SK-N-SH (cell line): ENCODE measurements at regions not wholly inside any gene's neighbourhood (a gene's known extent, or its start where the extent isn't known, plus 50 kb on each side); places are given as distances from the start of the nearest gene placed in this dataset.

Experiments
- CTCF ChIA-PET: fragments of 300-600, 350-600 bp; formaldehyde crosslinking; extraction: SDS; loops from one replicate; lab custom pipeline; 2021; lab: Yijun Ruan, JAX
- POLR2A ChIA-PET: fragments of 350-600 bp; sonication (Branson Sonifier 250); formaldehyde crosslinking; extraction: SDS; loops from one replicate; lab custom pipeline; 2020; ENCODE audit warnings: antibody characterized with exemption, inconsistent platforms; lab: Yijun Ruan, JAX
- DNase-seq: peaks from one replicate; pipeline ENCODE4 v3.0.0; 2012
- H2AFZ ChIP-seq: fragments of 200-600 bp; sonication (generic); 2 replicates; pipeline ENCODE4 v1.8.1; 2016; ENCODE audit warnings: antibody characterized with exemption, mild to moderate bottlenecking, low read depth
- H3F3A ChIP-seq: fragments of 200-600 bp; sonication (generic); replicated peaks from 2 replicates; pipeline ENCODE3; 2016; ENCODE audit warnings: antibody characterized with exemption, mild to moderate bottlenecking; ENCODE audit not compliant: insufficient read depth
- H3K27ac ChIP-seq, 2 experiments: fragments of 200-500 bp in 1 of 2; fragments of 200-600 bp in 1 of 2; sonication (Bioruptor generic) in 1 of 2; sonication (generic), shearing (Covaris generic) in 1 of 2; 2 replicates each; pipeline versions ENCODE4 v1.5.1 to v1.6.1; 2014 to 2016; ENCODE audit warnings: low read depth in 2 of 2, inconsistent platforms in 1 of 2, low read length in 1 of 2, mild to moderate bottlenecking in 1 of 2, mixed read lengths in 1 of 2
- H3K27me3 ChIP-seq: fragments of 200-600 bp; sonication (generic), shearing (Covaris generic); 2 replicates; pipeline ENCODE4 v1.6.1; 2016; ENCODE audit warnings: mixed run types; ENCODE audit not compliant: insufficient read depth
- H3K36me3 ChIP-seq, 2 experiments: fragments of 200-500 bp in 1 of 2; fragments of 200-600 bp in 1 of 2; sonication (Bioruptor generic) in 1 of 2; sonication (generic) in 1 of 2; replicated peaks in 1 of 2; 2 replicates each; pipeline versions ENCODE3 to v1.5.1; 2014 to 2016; ENCODE audit warnings: low read length in 1 of 2, mild to moderate bottlenecking in 1 of 2; ENCODE audit not compliant: insufficient read depth in 2 of 2, control insufficient read depth in 1 of 2
- H3K4me1 ChIP-seq, 2 experiments: fragments of 200-500 bp in 1 of 2; fragments of 200-600 bp in 1 of 2; sonication (Bioruptor generic) in 1 of 2; sonication (generic), shearing (Covaris generic) in 1 of 2; 2 replicates each; pipeline versions ENCODE4 v1.5.1 to v1.6.1; 2014 to 2016; ENCODE audit warnings: low read depth in 1 of 2, low read length in 1 of 2, mixed run types in 1 of 2; ENCODE audit not compliant: insufficient read depth in 2 of 2, control insufficient read depth in 1 of 2
- H3K4me2 ChIP-seq: fragments of 200-600 bp; sonication (generic), shearing (Covaris generic); 2 replicates; pipeline ENCODE4 v1.6.1; 2017; ENCODE audit warnings: mixed run types
- H3K4me3 ChIP-seq, 2 experiments: fragments of 200-500 bp in 1 of 2; fragments of 200-600 bp in 1 of 2; sonication (Bioruptor generic) in 1 of 2; sonication (generic), shearing (Covaris generic) in 1 of 2; 2 replicates each; pipeline versions ENCODE4 v1.5.1 to v1.8.1; 2014 to 2016; ENCODE audit warnings: low read depth in 2 of 2, inconsistent platforms in 1 of 2, low read length in 1 of 2, mild to moderate bottlenecking in 1 of 2, mixed read lengths in 1 of 2, moderate library complexity in 1 of 2
- H3K79me2 ChIP-seq: fragments of 200-600 bp; sonication (generic); 2 replicates; pipeline ENCODE4 v1.8.1; 2017; ENCODE audit warnings: mild to moderate bottlenecking; ENCODE audit not compliant: insufficient read depth
- H3K9ac ChIP-seq: fragments of 200-600 bp; sonication (generic); 2 replicates; pipeline ENCODE4 v1.6.1; 2017; ENCODE audit warnings: mixed run types
- H3K9me2 ChIP-seq: fragments of 200-600 bp; sonication (generic); 2 replicates; pipeline ENCODE4 v1.6.1; 2017; ENCODE audit warnings: mixed run types
- H3K9me3 ChIP-seq: fragments of 200-600 bp; sonication (generic); 2 replicates; pipeline ENCODE4 v1.6.1; 2017; ENCODE audit warnings: mixed run types, mild to moderate bottlenecking, moderate library complexity
- H4K20me1 ChIP-seq: fragments of 200-600 bp; sonication (generic); 2 replicates; pipeline ENCODE4 v1.6.1; 2017; ENCODE audit warnings: mild to moderate bottlenecking, mixed run types; ENCODE audit not compliant: insufficient read depth
- CHD2 ChIP-seq: fragments of 150-350 bp; IDR thresholded peaks from 2 replicates; pipeline ENCODE4 v1.6.1; 2018; ENCODE audit warnings: low read length; ENCODE audit not compliant: partially characterized antibody
- EP300 ChIP-seq, 2 experiments: IDR thresholded peaks; 2 replicates each; pipeline versions ENCODE4 v1.4.0 to v1.6.1; 2012; ENCODE audit warnings: borderline replicate concordance in 1 of 2, low read depth in 1 of 2, low read length in 1 of 2
- EZH2phosphoT487 ChIP-seq: fragments of 200-600 bp; sonication (generic); IDR thresholded peaks from 2 replicates; pipeline ENCODE4 v1.6.1; 2017; ENCODE audit warnings: low read depth, mixed run types, mild to moderate bottlenecking, antibody characterized with exemption, moderate library complexity, borderline replicate concordance
- FOSL2 ChIP-seq: IDR thresholded peaks from 2 replicates; pipeline ENCODE4 v1.4.0; 2012; ENCODE audit warnings: low read depth, mild to moderate bottlenecking, moderate library complexity, borderline replicate concordance
- FOXM1 ChIP-seq: IDR thresholded peaks from 2 replicates; pipeline ENCODE4 v1.4.0; 2012; ENCODE audit warnings: low read depth, mild to moderate bottlenecking
- JUND ChIP-seq: IDR thresholded peaks from 2 replicates; pipeline ENCODE4 v1.4.0; 2012
- MEF2A ChIP-seq: IDR thresholded peaks from 2 replicates; pipeline ENCODE4 v1.4.0; 2012; ENCODE audit warnings: low read depth, borderline replicate concordance
- NRF1 ChIP-seq: IDR thresholded peaks from 2 replicates; pipeline ENCODE4 v1.6.1; 2012; ENCODE audit warnings: low read depth, mild to moderate bottlenecking, low read length
- PBX3 ChIP-seq: IDR thresholded peaks from 2 replicates; pipeline ENCODE4; 2012
- RAD21 ChIP-seq: IDR thresholded peaks from 2 replicates; pipeline ENCODE4 v1.6.1; 2012; ENCODE audit warnings: mild to moderate bottlenecking, low read length
- RFX5 ChIP-seq: IDR thresholded peaks from 2 replicates; pipeline ENCODE4 v1.6.1; 2012; ENCODE audit warnings: mild to moderate bottlenecking, improper control_type of control experiment, low read length
- SIN3A ChIP-seq: IDR thresholded peaks from 2 replicates; pipeline ENCODE4 v1.6.1; 2012; ENCODE audit warnings: low read depth, mild to moderate bottlenecking, low read length, moderate library complexity, borderline replicate concordance
- TCF12 ChIP-seq: IDR thresholded peaks from 2 replicates; pipeline ENCODE4 v1.4.0; 2012
- WGBS: methylation state at CpG from one replicate; pipeline ENCODE4 v1.1.6; 2017; ENCODE audit warnings: low lambda C conversion rate; 5-methylcytosine and 5-hydroxymethylcytosine counted together

- H3K9ac ChIP-seq = no peak overlapping the region
- no peak overlapping the region; a peak in 1 of 4 replicates for H3K27ac ChIP-seq
- 47% methylated on average over 5 of the region's 5 CpGs for WGBS
- no peaks in the 10 kb centered on the region; the same call in 1 of the 2 replicates for H3K27me3 ChIP-seq
- no peak for DNase-seq
- ChIA-PET POLR2A (no interaction called here), CTCF (interaction anchor here (1.2 to 1.7 kb wide), 3 partner anchors 22 to 306 kb away, joined by 3 to 5 read pairs (median 3); no protein-coding TSS in a partner anchor)
- H3K36me3 ChIP-seq = no peaks in the 10 kb centered on the region
- H3K4me1 ChIP-seq = peaks cover 0 to 35% of the 10 kb centered on the region in 2 experiments; a peak in 1 of 4 replicates
- no peaks in the 10 kb centered on the region for H3F3A ChIP-seq
- H3K4me2 ChIP-seq = no peak overlapping the region
- H3K9me2 ChIP-seq = no peaks in the 10 kb centered on the region
- H3K9me3 ChIP-seq = no peaks in the 10 kb centered on the region
- H3K4me3 ChIP-seq = no peak overlapping the region
- no peaks in the 10 kb centered on the region for H4K20me1 ChIP-seq
- TF ChIP-seq FOSL2 = no peak
- H2AFZ ChIP-seq = no peak overlapping the region
- no peaks in the 10 kb centered on the region for H3K79me2 ChIP-seq
Measured at GRCh38 chr11:119802670-119803069, 73.7 kb upstream of the NECTIN1 start.

- H3K4me2 ChIP-seq = no peak overlapping the region
- no peak overlapping the region for H2AFZ ChIP-seq
- ChIA-PET CTCF (interaction anchor here (0.5 to 2.9 kb wide), 3 partner anchors 10 to 368 kb away, joined by 3 to 18 read pairs (median 3); no protein-coding TSS in a partner anchor), POLR2A (no interaction called here)
- H4K20me1 ChIP-seq = no peaks in the 10 kb centered on the region
- no peak overlapping the region for H3K4me3 ChIP-seq
- no peak for DNase-seq
- H3K79me2 ChIP-seq = no peaks in the 10 kb centered on the region
- H3F3A ChIP-seq = no peaks in the 10 kb centered on the region
- no peak overlapping the region for H3K9ac ChIP-seq
- WGBS = 40% methylated on average over 2 of the region's 5 CpGs
- no peaks in the 10 kb centered on the region for H3K9me3 ChIP-seq
- TF ChIP-seq SIN3A (no peak), FOXM1 (no peak), CHD2 (no peak), JUND (no peak), PBX3 (no peak), NRF1 (no peak), TCF12 (no peak)
- no peaks in the 10 kb centered on the region for H3K9me2 ChIP-seq
- no peaks in the 10 kb centered on the region; the same call in 1 of the 2 replicates for H3K27me3 ChIP-seq
- no peak overlapping the region for H3K27ac ChIP-seq
- peaks cover 0 to 37% of the 10 kb centered on the region in 2 experiments; a peak in 1 of 4 replicates for H3K4me1 ChIP-seq
- H3K36me3 ChIP-seq = no peaks in the 10 kb centered on the region
Measured at GRCh38 chr11:119800619-119801018, 71.6 kb upstream of the NECTIN1 start.

DNA sequence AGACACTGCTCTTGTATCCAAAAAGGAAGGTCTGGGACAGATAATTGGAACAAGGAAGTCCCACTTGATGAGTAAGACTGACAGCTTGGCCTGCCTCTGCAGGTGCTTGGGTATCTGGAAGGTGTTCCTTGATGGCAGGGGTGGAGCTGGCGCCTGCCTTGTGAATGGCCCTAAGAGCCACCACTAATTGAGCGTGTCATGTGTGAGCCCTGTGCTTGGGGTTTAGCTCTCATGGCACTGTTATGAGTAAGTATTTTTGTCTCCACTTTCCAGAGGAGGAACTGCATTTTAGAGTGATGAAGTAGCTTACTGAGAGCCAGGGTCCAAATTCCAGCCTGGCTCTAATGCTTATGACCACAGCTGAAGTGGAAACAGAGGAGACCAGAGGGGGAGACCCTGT is 71.2 kb upstream of the NECTIN1 start:
- Histone ChIP-seq H3K27ac (no peak overlapping the region), H2AFZ (no peak overlapping the region), H3K9me2 (no peaks in the 10 kb centered on the region), H3K27me3 (no peaks in the 10 kb centered on the region; the same call in 1 of the 2 replicates), H3K4me2 (no peak overlapping the region), H3K4me1 (peaks cover 0 to 37% of the 10 kb centered on the region in 2 experiments; a peak in 1 of 4 replicates), H3K9me3 (no peaks in the 10 kb centered on the region), H3F3A (no peaks in the 10 kb centered on the region), H3K36me3 (no peaks in the 10 kb centered on the region), H4K20me1 (no peaks in the 10 kb centered on the region)
- CTCF ChIA-PET = interaction anchor here (1.1 to 2.9 kb wide), 2 partner anchors 10 to 107 kb away, joined by 3 to 18 read pairs; no protein-coding TSS in a partner anchor
- no peak for DNase-seq
- TF ChIP-seq EZH2phosphoT487 = no peak
- TF ChIP-seq EP300 (IDR thresholded peaks at IDR 0.05; ENCODE audit: borderline replicate concordance in 1 of 2, low read depth in 1 of 2, low read length in 1 of 2) = no peak
- TF ChIP-seq MEF2A = no peak
- no peak for TF ChIP-seq RAD21
- TF ChIP-seq PBX3 = no peak
- no peak for TF ChIP-seq SIN3A
- TF ChIP-seq RFX5 = no peak
- TF ChIP-seq, all 33 proteins: peak for 0
- H3K9ac ChIP-seq = no peak overlapping the region
- H3K79me2 ChIP-seq = no peaks in the 10 kb centered on the region
- H3K4me3 ChIP-seq = no peak overlapping the region
- 40% methylated on average over 2 of the region's 2 CpGs for WGBS
- POLR2A ChIA-PET = no interaction called here
